T-helper 1 cell (primary cell): ENCODE measurements at regions not wholly inside any gene's neighbourhood (a gene's known extent, or its start where the extent isn't known, plus 50 kb on each side); places are given as distances from the start of the nearest gene placed in this dataset.
A peak's percentile ranks its signal among the peaks of the same experiment; 100 is the strongest.
"Not testable (repeated sequence)": the region's sequence is repeated elsewhere in the genome, so short reads cannot be mapped to it uniquely, and the experiment has no call there.

ENCODE experiments used
- DNase-seq, 5 donors: peaks; one replicate each; pipeline ENCODE4 v3.0.0-alpha.2; 2012 to 2020

DNA sequence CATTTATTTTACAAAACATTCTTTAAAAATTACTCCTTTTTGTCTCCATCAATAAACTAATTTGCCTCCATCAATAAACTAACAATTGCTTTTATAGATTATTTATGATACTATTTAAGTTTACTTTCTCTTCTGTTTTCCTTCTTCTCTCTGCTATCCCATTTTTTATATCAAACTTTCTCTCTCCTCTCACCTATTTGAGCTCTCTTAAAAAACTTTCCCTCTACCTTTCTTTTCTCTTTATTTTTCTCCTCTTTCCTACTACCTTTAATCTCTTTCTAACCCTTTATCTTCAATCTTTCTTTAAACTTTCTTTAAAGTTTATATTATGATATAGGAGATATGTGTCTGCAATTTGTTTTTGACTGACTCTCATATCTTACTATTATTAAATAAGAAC, 566.4 kb downstream of the DACH1 start:
- DNase-seq = no peak

DNA sequence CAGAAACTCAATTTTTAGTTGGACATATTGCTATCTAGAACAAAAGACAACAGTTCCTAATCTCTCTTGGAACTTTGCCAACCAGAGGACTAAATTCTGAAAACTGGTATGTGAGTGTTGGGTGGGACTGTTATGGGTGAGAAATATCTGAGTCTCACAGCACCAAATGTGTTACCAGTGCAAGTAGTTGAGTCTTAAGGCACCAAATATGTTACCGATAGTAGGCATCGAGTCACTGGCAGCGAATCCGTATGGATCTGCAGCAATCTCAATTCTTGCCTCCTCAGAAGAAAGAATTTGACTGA, 575.2 kb downstream of the DACH1 start:
- no peak for DNase-seq

DNA sequence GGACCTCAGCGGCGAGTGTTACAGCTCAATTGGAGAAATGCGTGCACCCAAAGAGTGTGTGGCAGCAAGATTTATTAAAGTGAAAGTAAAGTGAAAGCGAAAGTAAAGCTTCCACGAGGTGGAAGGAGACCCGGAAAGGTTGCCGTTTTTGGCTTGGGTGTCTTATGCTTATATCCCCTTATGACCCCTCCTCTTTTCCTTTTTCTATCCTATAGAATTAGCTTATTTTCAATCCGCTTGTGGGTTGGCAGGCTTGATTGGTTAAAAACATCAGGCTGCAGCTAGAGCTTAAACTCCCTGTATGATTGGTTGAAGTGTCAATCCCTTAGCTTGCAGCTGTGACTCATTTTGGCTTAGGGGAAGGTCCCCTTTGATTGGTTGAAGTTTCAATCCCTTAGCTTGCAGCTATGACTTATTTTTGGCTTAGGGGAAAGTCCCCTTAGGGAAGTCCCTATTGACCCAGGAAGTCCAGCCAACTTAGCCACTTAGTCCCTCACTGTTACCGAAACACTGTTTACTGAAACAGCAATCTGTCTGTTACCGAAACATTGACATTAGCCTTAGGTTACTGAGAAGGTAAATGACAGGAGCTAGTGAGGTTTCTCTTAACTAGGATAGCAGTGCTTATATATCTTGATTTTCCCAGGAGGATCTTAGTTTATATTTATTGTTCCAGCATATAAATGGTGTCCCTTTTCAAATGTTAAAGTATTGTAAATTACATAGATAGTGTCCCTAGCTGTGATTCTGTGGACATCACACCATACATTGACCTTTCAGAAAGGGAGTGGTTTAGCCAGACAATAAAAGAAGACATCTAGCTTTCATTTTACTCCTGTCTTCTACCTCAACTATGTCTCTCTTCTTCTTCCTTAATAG, 575.8 kb downstream of the DACH1 start:
- peak in 4 of 5 donors; percentile 17 to 75 (median 33) for DNase-seq

DNA sequence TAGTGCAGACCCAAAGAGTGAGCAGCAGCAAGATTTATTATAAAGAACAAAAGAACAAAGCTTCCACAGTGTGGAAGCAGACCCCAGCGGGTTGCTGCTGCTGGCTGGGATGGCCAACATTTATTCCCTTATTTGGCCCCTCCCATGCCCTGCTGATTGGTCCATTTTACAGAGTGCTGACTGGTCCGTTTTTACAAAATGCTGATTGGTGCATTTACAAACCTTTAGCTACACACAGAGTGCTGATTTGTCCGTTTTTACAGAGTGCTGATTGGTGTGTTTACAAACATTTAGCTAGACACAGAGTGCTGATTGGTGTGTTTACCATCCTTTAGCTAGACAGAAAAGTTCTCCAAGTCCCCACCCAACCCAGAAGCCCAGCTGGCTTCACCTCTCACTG, 577.0 kb downstream of the DACH1 start:
- DNase-seq = not testable (repeated sequence)

DNA sequence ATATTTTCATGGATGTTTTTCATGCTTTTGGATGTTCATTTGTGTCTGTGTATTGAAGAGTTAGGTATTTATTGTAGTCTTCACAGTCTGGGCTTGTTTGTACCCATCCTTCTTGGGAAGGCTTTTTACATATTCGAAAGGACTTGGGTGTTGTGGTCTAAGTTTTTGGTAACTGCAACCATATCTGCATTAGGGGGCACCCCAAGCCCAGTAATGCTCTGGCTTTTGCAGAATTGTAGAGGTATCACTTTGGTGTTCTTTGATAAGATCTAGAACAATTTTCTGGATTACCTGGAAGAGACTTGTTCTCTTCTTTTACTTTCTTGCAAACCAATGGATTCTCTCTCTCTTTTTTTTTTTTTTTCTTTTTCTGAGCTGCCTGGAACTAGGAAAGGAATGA, 581.3 kb downstream of the DACH1 start:
- no peak for DNase-seq

DNA sequence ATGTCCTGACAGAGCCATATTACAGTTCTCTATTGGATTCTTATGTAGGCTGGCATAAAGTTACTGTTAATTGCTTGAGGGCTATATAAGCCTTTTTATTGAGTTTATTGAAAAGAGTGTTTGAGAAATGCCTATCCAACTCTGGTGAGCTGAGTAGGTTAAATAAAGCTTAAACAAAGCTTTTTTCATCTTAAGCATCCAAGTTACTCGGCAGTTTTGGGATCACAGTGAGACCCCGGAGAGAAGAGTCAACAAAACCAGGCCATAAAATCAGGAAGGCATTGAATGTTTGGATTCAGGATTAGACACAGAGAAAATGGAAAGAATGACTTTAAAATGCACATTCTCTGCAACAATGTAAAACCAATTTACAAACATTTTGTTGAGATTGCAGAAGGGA, 588.5 kb downstream of the DACH1 start:
- no peak for DNase-seq

DNA sequence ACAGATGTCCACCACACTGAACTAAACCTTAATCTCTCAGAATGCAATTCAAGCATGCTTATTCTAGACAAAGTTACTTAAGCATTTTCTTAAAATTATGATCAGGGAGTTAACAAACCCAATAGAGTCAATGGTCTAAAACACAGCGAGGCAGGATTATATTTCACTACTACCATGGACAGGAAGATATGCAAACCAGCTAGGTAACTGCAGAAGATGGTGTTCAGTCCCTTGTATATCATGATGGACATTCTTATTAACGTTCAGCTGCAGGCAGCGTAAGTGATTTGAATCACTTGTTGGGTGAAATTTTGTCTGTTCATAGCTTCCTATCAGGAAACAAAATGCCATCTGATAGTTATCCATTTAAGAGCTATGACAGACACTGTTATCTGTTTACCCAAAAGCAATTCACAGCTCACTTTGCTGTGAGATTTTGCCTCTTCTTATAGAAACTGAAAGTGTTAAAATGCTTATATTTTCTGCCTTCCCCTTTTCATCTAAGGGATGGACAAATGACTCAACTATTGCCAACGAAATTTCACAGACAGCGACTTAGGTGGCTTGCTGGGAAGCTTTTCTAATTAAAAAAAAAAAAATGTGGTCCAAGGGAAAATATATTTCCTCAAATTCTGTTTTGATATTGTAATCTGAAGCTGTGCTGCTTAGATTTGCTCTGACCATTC, 591.9 kb downstream of the DACH1 start:
- DNase-seq = no peak

DNA sequence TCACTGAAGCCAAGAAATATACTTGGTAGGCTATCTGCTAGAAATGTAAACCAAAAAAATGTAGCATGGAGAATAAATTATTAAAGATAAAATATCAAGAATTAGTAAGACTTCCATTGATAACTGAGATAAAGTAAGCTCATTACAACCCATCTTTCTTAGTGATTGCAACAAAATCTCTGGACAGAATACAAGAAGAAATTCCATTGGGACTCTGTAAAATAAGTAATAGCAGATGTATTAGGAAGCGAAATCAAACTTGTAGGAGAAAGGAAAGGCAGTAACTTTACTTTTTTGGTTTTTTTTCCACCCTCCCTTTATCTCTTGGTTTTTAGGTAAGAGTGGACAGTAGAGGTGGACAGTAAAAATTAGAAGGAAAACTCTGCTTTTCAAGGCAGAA, 605.7 kb downstream of the DACH1 start:
- DNase-seq = no peak

DNA sequence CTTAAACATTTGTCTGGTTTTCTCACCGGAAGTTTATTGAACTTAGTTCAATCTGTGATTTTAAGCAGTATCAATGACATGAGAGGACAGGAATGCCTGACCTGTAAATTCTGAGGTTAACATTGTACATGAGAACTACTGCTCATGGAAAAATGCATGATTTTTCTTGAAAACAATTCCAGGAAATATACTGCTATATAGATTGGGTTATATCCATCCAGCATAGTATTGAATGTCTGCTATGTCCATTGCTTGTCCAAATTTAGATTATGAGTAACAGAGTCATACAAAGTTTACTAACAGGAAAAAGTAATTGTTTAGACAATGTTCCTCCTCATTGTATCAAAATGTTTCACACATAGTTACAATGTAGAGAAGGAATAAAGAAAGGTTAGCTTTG, 606.8 kb downstream of the DACH1 start:
- DNase-seq = no peak

DNA sequence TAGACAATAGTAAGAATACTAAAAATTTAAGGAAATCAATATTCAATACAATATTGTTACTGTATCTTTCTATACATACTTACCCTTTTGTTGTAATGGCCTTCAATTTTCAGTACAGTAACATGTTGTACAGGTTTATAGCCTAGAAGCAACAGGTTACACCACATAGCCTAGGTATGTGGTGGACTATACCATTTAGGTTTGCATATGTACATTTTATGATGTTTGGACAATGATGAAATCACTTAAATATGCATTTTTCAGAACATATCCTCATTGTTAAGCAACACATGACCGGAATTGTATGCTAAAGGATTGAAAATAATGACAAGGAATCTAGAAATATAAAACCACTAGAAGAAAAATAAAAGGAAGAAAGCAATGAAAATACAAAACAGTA, 611.4 kb downstream of the DACH1 start:
- DNase-seq = no peak

DNA sequence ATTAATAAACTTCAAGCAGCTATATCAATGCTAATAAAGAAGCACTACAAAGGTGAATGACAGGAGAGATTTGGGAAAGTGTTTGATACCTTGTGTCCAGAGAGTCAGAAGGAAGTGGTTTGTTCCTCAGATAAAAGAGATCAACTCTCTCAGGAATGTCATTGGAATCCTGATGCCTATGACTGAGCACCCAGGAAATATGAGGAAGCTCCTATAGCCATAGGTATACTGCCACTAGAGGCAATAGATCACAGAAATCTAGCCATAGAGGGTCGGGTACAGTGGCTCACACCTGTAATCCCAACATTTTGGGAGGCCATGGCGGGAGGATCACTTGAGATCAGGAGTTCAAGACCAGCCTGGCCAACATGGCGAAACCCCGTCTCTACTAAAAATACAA, 612.6 kb downstream of the DACH1 start:
- no peak for DNase-seq

DNA sequence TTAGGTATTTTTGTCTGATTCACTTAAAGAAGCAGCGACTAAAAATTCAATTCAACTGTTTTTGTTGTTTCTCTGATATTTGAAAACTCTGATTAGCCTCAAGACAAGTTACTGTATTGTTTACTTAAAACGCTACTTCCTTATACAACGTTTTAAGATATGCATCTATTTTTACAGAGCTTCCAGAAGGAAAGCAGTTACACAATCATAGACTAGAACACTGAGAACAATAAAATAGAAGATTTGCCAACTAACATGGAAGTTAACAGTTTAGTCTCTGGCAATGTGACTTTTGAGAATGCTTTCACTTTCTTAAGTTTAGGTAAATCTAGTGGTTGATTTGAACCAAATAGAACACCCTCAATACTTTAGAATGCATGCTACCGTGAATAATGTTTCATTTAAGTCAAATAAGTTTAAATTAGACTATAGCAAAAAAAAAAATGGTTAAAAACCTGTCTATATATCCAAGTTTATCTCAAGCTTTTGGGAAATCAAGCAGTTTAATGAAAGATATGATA, 614.8 kb downstream of the DACH1 start:
- DNase-seq = no peak

DNA sequence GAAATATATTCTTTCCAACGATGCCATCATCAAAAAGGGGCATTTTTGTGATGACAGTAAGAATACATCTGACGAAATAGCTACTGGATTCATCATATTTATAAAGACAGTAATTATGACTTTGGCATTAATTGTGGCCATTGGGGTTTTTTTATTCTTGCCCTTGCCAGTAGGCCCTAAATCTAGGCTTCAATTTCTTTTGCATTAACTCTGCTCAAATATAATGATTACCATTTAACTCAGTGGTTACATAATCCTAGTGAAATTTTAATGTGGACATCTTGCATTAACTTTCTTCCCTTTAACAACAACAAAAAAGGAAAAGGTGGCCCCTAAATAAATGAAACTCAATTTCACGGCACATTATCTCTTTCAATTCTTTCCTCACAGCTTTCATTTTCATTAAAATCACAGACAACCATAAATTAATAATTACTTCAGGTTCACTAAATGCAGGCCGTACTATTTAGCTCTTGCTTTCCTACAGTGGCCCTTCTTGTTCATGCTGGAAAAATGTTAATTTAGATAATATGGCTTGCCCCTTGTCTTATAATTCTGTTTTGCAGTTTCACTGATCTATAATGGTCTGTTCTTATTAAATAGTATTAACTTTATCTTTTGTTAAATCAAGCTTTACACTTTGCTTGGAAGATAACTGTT, 615.6 kb downstream of the DACH1 start:
- no peak for DNase-seq

DNA sequence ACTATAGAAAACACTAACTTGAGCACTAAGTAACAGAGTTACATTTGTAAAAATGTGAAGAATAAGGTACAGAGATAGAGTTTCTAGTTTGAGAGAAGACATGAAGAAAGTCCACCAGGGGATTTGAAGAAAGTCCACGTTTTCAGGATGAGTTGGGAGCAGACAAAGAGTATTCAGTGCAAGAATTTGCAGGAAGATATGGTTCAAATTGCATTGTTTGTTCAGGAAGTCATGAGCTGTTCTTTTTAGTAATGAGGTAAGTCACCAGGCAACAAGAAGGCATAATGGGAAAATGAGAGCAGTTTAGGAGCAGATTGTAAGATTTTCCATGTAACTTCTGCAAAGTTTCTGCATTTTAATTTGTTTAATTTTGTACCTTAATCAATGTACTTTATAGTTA, 618.0 kb downstream of the DACH1 start:
- DNase-seq = no peak

DNA sequence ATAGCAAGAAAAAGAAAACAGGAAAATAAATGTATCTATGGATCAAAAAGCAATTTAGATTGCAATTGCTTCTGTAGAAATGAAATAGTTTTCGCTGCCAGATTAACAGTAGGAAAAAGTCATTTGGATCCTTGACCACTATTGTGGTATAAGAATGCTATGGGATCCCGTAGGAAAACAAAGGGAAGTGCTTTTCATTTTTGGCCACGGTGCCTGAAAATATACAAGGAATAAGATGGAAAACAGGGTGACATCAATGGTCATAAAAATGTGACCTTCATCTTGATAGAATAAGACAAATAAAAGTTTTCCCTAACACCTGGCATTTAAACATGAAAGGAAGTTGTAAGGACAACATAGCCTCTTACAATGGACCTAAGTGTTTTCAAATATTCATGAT, 622.8 kb downstream of the DACH1 start:
- no peak for DNase-seq

DNA sequence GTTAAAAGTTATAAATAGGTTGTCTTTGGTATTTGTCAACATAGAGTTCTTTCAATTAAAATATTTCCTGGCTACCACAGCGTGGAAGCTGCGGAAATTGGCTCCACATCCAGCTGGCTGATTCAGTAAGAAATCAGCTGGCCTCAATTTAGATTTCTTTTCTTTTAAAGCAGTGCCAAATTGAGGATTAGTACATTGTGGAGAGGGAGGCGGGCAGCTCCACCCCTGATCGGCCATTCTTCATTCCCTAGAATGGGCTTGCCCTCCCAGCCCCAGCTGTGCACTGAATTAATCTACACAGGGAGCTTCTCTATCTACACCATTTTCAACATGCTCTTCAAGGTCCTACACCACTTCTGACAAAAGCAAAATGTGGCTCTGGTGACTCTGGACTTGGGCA, 624.8 kb downstream of the DACH1 start:
- DNase-seq = no peak

DNA sequence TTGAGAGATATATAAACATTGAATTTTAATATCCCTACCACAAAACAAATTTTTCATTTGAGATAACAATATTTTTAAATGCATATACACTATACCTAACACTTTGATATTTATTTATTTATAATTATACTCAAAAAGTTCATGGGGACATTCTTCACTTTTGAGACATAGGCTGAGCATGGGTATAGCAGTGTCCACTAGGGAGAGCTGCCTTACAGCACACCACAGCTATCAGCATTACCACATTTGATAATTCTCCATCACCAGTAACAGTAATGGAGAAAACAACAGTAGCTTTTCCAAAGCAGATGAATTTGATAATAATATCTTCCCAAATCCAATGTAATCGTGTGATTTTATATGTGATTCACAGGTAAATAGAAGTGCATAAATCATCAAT, 626.1 kb downstream of the DACH1 start:
- no peak for DNase-seq

DNA sequence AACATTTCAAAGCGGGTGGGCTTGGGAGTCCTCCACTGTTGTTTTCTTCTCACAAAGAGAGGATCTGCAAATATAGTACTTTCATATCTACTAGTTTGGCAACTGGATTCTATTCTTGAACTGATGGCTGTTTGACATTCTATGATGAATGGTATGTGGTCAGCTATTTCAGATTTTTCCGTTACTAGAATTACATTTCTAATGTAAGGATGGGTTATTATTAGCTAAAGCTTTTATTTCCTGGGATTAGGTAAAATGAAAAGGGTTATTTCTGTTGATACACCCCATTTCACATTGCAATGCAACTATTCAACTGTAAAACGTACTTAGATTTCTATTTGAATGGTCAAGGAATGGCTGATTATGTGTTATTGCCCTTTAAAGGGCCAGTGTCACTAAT, 629.7 kb downstream of the DACH1 start:
- DNase-seq = no peak

DNA sequence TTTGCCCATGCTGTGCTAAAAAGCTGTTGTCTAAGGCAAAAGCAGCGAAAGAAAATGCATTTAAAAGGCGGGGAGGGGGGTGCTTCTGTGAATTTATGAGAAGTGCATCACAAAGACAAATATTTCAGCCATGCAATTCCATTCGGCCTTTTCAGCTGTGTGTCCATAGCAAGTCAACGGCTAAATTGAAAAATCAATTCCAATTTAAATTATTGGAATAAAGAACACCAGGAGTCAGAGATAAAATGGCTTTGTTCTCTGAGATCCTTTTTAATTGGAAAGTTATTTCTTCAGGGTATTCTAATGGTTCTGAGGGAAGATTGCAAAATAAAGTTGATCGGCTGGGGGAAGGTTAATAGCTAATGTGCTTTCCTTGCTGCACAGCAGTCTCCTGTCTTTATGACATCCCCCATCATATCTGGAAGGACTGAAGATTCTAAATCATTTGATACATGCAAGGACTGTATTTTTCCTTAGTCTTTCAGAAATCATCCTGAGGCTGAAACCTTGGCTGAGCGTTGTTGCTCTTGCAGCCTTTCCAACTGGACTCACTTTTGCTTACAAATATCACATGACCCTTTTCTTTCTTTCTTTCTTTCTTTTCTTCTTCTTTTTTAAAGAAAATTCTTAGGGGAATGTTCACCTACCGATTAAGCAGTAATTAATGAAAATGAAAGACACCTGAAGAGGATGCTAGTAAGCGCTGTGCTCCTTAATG, 647.1 kb downstream of the DACH1 start:
- no peak for DNase-seq

DNA sequence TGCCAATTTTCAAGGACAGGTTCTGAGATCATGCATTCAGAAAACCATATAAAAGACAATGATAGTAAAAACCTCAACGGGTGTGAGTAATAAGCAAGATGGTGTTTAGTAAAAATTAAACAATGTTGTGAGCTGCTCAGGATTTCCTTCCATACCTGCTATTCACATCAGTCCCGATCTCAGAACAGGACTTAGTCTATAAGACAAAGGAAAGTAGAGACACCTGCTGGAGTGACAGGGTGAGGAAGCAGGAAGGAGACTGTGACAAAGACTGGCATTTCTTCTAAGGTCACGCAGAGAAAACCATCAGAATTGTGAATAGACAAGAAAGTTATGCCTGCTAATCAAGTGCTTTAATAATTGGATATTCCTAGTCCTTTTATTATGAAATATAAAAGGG, 648.0 kb downstream of the DACH1 start:
- DNase-seq = no peak

DNA sequence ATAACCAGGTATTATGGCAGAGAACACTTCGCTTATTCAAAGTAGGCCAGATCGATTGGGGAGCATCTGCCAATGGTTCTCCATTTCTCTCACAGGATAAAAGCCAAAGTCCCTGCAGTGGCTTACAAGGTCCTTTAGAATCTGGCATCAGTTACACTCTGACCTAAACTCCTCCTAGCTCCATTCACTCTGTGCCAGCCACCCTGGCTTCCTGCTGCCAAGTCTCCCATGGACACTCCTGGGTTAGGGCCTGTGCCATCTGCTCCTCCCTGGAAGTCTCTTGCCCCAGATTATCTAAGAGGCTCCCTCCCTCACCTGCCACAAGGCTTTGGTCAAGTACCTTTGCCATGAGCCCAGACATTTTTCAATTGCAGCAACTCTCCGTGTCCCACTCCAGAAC, 649.2 kb downstream of the DACH1 start:
- DNase-seq = no peak

DNA sequence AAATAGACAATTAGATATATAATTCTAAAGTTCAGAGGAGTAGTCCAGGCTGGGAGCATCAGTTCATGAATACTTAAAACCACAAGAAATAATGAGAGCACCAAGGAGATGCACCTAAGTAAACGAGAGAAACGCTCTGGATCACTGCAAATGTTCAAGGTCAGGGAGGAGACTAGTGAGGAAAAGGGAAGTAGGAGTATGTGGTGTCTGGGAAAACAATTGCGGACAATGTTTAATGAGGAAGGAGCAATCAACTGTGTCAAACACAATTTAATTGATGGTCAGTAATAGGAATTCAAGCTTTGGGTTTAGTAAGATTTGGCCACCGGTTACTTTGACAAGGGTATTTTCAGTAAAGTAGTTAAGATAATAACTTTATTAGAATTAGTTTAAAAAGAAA, 652.2 kb downstream of the DACH1 start:
- DNase-seq = no peak

DNA sequence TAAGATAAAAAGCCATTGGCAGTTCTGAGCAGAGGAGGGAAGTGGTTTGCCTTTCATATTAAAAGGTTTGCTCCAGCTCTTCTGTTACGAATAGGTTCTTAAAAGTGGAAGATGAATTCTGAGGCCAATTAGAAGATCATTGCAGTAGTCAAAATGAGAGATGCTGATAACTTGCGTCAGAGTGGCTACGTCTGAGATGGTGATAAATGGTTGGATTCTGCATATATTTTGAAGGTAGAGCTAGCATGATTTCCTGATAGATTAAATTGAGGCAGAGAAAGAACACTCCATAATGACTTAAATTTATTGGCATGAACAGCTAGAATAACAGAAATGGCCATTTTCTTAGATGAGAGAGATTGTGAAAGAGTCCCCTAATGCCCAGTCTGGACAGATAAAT, 652.6 kb downstream of the DACH1 start:
- DNase-seq = no peak
